ENCODE measurements at regions not wholly inside any gene's neighbourhood (a gene's known extent, or its start where the extent isn't known, plus 50 kb on each side); places are given as distances from the start of the nearest gene placed in this dataset.

GRCh38 chr20:57837208-57838035 lies 127.6 kb upstream of the PMEPA1 start:
- Histone ChIP-seq H3K27me3 (replicated peaks in 2 of 5; ENCODE audit: control insufficient read depth in 4 of 5, insufficient read depth in 5 of 5, low read length in 4 of 5) (no peaks in the 10 kb centered on the region), H3K9me3 (ENCODE audit: control extremely low read depth in 1 of 5, control insufficient read depth in 4 of 5, insufficient read depth in 2 of 5, low read depth in 1 of 5, low read length in 4 of 5) (no peaks in the 10 kb centered on the region), H3K36me3 (ENCODE audit: control insufficient read depth in 4 of 4, insufficient read depth in 4 of 4, low read length in 3 of 4) (no peaks in the 10 kb centered on the region), H3K4me1 (ENCODE audit: control extremely low read depth in 1 of 4, control insufficient read depth in 4 of 4, insufficient read depth in 4 of 4, low read length in 3 of 4) (no peaks in the 10 kb centered on the region), H3K4me3 (ENCODE audit: control insufficient read depth in 1 of 7, extremely low read depth in 1 of 7, insufficient read depth in 4 of 7, low read depth in 2 of 7, low read length in 6 of 7) (no peak overlapping the region), H3K27ac (ENCODE audit: insufficient read depth in 1 of 2, low read depth in 1 of 2, low read length in 2 of 2, poor library complexity in 1 of 2, severe bottlenecking in 2 of 2) (no peak overlapping the region)
- DNase-seq: no peak
- 95% methylated on average over 24 of the region's 24 CpGs for WGBS (ENCODE audit: insufficient coverage)
- ChIA-PET CTCF (no interaction called here), POLR2A (no interaction called here)

- Histone ChIP-seq H3K27ac (ENCODE audit: insufficient read depth in 1 of 2, low read depth in 1 of 2, low read length in 2 of 2, poor library complexity in 1 of 2, severe bottlenecking in 2 of 2) (no peak overlapping the region), H3K36me3 (ENCODE audit: control insufficient read depth in 4 of 4, insufficient read depth in 4 of 4, low read length in 3 of 4) (no peaks in the 10 kb centered on the region), H3K4me1 (ENCODE audit: control extremely low read depth in 1 of 4, control insufficient read depth in 4 of 4, insufficient read depth in 4 of 4, low read length in 3 of 4) (no peaks in the 10 kb centered on the region), H3K9me3 (ENCODE audit: control extremely low read depth in 1 of 5, control insufficient read depth in 4 of 5, insufficient read depth in 2 of 5, low read depth in 1 of 5, low read length in 4 of 5) (no peaks in the 10 kb centered on the region), H3K27me3 (replicated peaks in 2 of 5; ENCODE audit: control insufficient read depth in 4 of 5, insufficient read depth in 5 of 5, low read length in 4 of 5) (peaks cover 0 to 2% (median 0%) of the 10 kb centered on the region in 5 experiments), H3K4me3 (ENCODE audit: control insufficient read depth in 1 of 7, extremely low read depth in 1 of 7, insufficient read depth in 4 of 7, low read depth in 2 of 7, low read length in 6 of 7) (no peak overlapping the region)
- no peak for DNase-seq
- ChIA-PET CTCF (no interaction called here), POLR2A (no interaction called here)
- WGBS (ENCODE audit: insufficient coverage): 80% methylated on average over 30 of the region's 30 CpGs
These were observed 126.0 kb upstream of the PMEPA1 start for GRCh38 chr20:57835588-57836455.

GRCh38 chr20:57835074-57835452 lies 125.2 kb upstream of the PMEPA1 start:
- DNase-seq: no peak
- POLR2A ChIA-PET: no interaction called here

DNA sequence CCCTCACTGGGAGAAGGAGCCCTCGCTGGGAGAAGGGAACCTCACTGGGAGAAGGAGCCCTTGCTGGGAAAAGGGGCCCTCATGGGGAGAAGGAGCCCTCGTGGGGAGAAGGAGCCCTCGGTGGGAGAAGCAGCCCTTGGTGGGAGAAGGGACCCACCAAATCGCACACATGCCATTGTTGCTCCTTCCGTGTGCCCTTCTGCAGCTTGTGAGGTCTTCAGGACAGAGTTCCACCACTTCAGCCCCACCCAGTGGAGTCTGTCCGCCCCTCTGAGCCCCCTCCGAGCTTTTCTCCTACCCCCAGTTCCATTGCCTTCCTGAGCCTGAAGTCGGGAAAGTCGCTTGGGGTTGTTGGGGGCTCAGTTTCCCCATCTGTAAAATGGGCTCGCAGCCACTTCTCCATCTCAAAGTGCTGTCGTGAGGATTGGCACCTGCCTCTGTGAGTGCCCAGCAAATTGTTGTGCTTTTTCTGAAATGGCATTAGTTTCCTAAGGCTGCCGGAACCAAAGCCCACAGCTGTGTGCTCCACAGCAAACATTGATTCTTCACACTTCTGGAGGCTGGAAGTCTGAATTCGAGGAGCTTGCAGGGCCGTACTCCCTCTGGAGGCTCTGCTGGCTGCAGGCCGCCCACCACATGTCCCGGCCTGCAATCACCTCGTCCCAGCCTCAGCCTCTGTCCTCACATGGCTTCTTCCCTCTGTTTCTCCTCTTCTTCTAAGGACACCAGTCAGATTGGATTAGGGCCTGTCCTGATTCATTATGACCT lies 124.7 kb upstream of the PMEPA1 start:
- Histone ChIP-seq H3K9me3 (ENCODE audit: control extremely low read depth in 1 of 5, control insufficient read depth in 4 of 5, insufficient read depth in 2 of 5, low read depth in 1 of 5, low read length in 4 of 5) (no peaks in the 10 kb centered on the region), H3K27ac (ENCODE audit: insufficient read depth in 1 of 2, low read depth in 1 of 2, low read length in 2 of 2, poor library complexity in 1 of 2, severe bottlenecking in 2 of 2) (no peak overlapping the region), H3K27me3 (replicated peaks in 2 of 5; ENCODE audit: control insufficient read depth in 4 of 5, insufficient read depth in 5 of 5, low read length in 4 of 5) (peaks cover 0 to 2% (median 0%) of the 10 kb centered on the region in 5 experiments), H3K4me3 (ENCODE audit: control insufficient read depth in 1 of 7, extremely low read depth in 1 of 7, insufficient read depth in 4 of 7, low read depth in 2 of 7, low read length in 6 of 7) (no peak overlapping the region), H3K36me3 (ENCODE audit: control insufficient read depth in 4 of 4, insufficient read depth in 4 of 4, low read length in 3 of 4) (no peaks in the 10 kb centered on the region), H3K4me1 (ENCODE audit: control extremely low read depth in 1 of 4, control insufficient read depth in 4 of 4, insufficient read depth in 4 of 4, low read length in 3 of 4) (no peaks in the 10 kb centered on the region)
- POLR2A ChIA-PET: no interaction called here
- WGBS (ENCODE audit: insufficient coverage): 97% methylated on average over 15 of the region's 17 CpGs
- DNase-seq: no peak
- CTCF ChIA-PET: no interaction called here

More at GRCh38 chr20:57835074-57835452, 125.2 kb upstream of the PMEPA1 start:
- H3K4me1 ChIP-seq (ENCODE audit: control extremely low read depth in 1 of 4, control insufficient read depth in 4 of 4, insufficient read depth in 4 of 4, low read length in 3 of 4): no peaks in the 10 kb centered on the region
- no peaks in the 10 kb centered on the region for H3K9me3 ChIP-seq (ENCODE audit: control extremely low read depth in 1 of 5, control insufficient read depth in 4 of 5, insufficient read depth in 2 of 5, low read depth in 1 of 5, low read length in 4 of 5)
- peaks cover 0 to 2% (median 0%) of the 10 kb centered on the region in 5 experiments for H3K27me3 ChIP-seq (replicated peaks in 2 of 5; ENCODE audit: control insufficient read depth in 4 of 5, insufficient read depth in 5 of 5, low read length in 4 of 5)
- no peak overlapping the region for H3K27ac ChIP-seq (ENCODE audit: insufficient read depth in 1 of 2, low read depth in 1 of 2, low read length in 2 of 2, poor library complexity in 1 of 2, severe bottlenecking in 2 of 2)
- no peak overlapping the region for H3K4me3 ChIP-seq (ENCODE audit: control insufficient read depth in 1 of 7, extremely low read depth in 1 of 7, insufficient read depth in 4 of 7, low read depth in 2 of 7, low read length in 6 of 7)
- 88% methylated on average over 1 of the region's 1 CpG for WGBS (ENCODE audit: insufficient coverage)
- CTCF ChIA-PET: no interaction called here
- no peaks in the 10 kb centered on the region for H3K36me3 ChIP-seq (ENCODE audit: control insufficient read depth in 4 of 4, insufficient read depth in 4 of 4, low read length in 3 of 4)

GRCh38 chr20:57831993-57832585 lies 122.3 kb upstream of the PMEPA1 start:
- Histone ChIP-seq H3K27ac (ENCODE audit: insufficient read depth in 1 of 2, low read depth in 1 of 2, low read length in 2 of 2, poor library complexity in 1 of 2, severe bottlenecking in 2 of 2) (no peak overlapping the region), H3K4me1 (ENCODE audit: control extremely low read depth in 1 of 4, control insufficient read depth in 4 of 4, insufficient read depth in 4 of 4, low read length in 3 of 4) (no peaks in the 10 kb centered on the region), H3K9me3 (ENCODE audit: control extremely low read depth in 1 of 5, control insufficient read depth in 4 of 5, insufficient read depth in 2 of 5, low read depth in 1 of 5, low read length in 4 of 5) (no peaks in the 10 kb centered on the region), H3K27me3 (replicated peaks in 2 of 5; ENCODE audit: control insufficient read depth in 4 of 5, insufficient read depth in 5 of 5, low read length in 4 of 5) (peaks cover 0 to 2% (median 0%) of the 10 kb centered on the region in 5 experiments), H3K4me3 (ENCODE audit: control insufficient read depth in 1 of 7, extremely low read depth in 1 of 7, insufficient read depth in 4 of 7, low read depth in 2 of 7, low read length in 6 of 7) (no peak overlapping the region), H3K36me3 (ENCODE audit: control insufficient read depth in 4 of 4, insufficient read depth in 4 of 4, low read length in 3 of 4) (no peaks in the 10 kb centered on the region)
- DNase-seq: no peak
- ChIA-PET POLR2A (no interaction called here), CTCF (no interaction called here)
- 88% methylated on average over 6 of the region's 8 CpGs for WGBS (ENCODE audit: insufficient coverage)

- CTCF ChIA-PET: interaction anchor here (0.9 kb wide), 1 partner anchor 117 kb away, joined by 3 read pairs; no protein-coding TSS in a partner anchor
- WGBS (ENCODE audit: insufficient coverage): 86% methylated on average over 9 of the region's 9 CpGs
- Histone ChIP-seq H3K9me3 (ENCODE audit: control extremely low read depth in 1 of 5, control insufficient read depth in 4 of 5, insufficient read depth in 2 of 5, low read depth in 1 of 5, low read length in 4 of 5) (no peaks in the 10 kb centered on the region), H3K4me1 (ENCODE audit: control extremely low read depth in 1 of 4, control insufficient read depth in 4 of 4, insufficient read depth in 4 of 4, low read length in 3 of 4) (no peaks in the 10 kb centered on the region), H3K4me3 (ENCODE audit: control insufficient read depth in 1 of 7, extremely low read depth in 1 of 7, insufficient read depth in 4 of 7, low read depth in 2 of 7, low read length in 6 of 7) (no peak overlapping the region), H3K36me3 (ENCODE audit: control insufficient read depth in 4 of 4, insufficient read depth in 4 of 4, low read length in 3 of 4) (no peaks in the 10 kb centered on the region), H3K27me3 (replicated peaks in 2 of 5; ENCODE audit: control insufficient read depth in 4 of 5, insufficient read depth in 5 of 5, low read length in 4 of 5) (peaks cover 0 to 2% (median 0%) of the 10 kb centered on the region in 5 experiments), H3K27ac (ENCODE audit: insufficient read depth in 1 of 2, low read depth in 1 of 2, low read length in 2 of 2, poor library complexity in 1 of 2, severe bottlenecking in 2 of 2) (no peak overlapping the region)
- POLR2A ChIA-PET: no interaction called here
- DNase-seq: no peak
These were observed 121.6 kb upstream of the PMEPA1 start for GRCh38 chr20:57831326-57831992.

All from common myeloid progenitor, CD34-positive (primary cell).